GM21390 (cell line): ENCODE measurements at regions not wholly inside any gene's neighbourhood (a gene's known extent, or its start where the extent isn't known, plus 50 kb on each side); places are given as distances from the start of the nearest gene placed in this dataset.
"Not testable (repeated sequence)": the region's sequence is repeated elsewhere in the genome, so short reads cannot be mapped to it uniquely, and the experiment has no call there.

ENCODE experiments used
- ATAC-seq: cut with Tn5 transposase; IDR thresholded peaks from one replicate; pipeline ENCODE4 v1.9.1; 2021; ENCODE audit not compliant: unreplicated experiment

DNA sequence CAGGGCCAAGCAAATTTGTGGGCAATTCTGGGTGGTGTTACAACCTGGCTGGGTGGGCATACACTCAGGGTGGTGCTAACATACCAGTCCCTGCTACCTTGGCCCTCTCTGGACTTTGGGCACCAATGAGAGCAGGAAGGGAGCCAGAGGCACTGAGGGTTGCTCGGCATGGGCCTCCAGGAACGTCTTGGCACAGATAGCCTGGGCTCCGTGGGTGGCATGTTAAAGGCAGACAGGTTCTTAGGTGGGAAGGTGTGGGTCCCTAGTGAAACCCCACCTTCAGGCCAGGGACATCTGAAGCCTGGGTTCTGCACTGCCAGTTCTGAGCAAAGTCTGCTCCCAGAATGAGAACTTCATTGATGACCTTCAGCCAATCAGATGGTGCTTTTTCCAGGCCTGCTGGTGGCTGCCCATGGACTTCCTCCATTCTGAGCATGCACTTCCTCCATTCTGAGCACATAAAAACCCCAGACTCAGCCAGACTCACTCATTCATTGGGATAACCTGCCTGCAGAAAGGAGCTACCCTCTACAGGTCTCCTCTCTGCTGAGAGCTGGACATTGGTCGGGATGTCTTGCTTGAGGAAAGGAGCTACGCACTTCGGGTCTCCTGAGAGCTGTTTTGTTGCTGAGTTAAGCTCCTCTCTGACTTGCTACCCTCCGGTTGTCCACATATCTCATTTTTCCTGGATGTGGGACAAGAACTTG, 2567.1 kb downstream of the PCDH9 start:
- no peak for ATAC-seq

DNA sequence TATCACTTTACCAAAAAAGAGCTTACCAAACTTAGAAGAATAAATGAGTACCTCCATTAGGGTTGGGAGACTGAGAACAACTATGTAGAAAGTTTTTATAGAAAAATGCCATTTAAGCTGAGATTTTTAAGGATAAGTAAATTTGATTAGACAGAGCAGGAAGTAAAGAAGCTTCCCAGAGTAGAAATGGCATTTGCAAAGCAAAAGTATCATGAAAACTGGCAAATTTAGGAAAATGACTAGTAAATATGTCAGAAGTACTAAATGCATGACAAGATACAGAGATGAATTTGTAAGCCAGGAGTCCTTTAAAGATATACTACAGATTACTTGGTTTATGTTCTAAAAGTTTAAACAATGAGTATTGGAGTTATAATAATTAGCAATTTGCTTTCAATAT, 2581.8 kb downstream of the PCDH9 start:
- no peak for ATAC-seq

DNA sequence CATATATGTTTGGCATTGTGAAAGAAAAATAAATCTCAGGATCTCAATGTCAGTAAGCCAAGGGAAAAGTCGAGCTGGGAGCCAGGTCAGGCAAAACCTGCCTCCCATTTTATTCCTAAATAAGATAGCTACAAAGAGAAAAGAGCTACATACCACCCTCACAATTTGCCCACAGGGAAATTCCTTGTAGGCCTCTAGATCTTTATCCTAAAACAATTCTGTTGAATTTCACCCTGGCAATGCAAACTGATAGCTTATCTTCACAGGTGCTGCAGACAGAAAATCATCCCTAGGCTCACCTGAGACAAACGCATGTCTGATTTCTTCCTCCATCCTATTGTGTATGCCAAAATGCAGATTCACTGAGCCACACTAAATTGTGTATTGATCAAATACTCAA, 2587.1 kb downstream of the PCDH9 start:
- ATAC-seq = no peak

DNA sequence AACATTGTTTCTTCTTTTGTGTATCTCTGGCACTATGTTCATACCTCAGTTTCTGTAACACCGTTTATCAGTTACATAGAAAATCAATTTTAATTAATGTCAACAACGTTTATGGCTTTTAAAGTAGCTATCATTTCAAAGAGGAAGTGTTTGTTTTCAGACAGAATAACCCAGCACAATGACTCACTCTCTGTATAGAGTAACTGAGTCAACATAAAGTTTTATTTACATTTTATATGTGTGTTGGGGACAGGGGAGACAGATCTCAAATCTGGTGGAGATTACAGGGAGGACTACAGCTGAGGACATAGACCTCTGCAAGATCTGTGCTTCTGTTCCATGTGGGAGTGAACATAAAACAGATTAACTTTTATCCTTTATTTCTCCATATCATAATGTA, 2590.1 kb downstream of the PCDH9 start:
- ATAC-seq = no peak

DNA sequence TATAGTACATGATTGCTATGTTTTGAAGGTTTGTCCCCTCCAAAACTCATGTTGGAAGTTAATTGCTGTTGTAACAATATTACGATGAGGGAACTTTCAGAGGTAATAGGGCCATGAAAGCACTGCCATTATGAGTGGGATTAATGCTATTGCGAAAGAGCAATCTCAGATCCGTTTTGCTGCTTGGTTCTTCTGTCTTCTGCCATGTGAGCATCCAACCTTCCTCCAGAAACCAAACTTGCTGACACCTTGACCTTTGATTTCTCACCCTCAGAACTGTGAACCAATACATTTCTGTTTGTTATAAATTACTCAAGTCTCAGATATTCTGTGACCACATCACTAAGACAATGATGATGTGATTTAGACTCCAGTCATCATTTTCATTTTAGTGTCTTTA, 2590.9 kb downstream of the PCDH9 start:
- no peak for ATAC-seq

DNA sequence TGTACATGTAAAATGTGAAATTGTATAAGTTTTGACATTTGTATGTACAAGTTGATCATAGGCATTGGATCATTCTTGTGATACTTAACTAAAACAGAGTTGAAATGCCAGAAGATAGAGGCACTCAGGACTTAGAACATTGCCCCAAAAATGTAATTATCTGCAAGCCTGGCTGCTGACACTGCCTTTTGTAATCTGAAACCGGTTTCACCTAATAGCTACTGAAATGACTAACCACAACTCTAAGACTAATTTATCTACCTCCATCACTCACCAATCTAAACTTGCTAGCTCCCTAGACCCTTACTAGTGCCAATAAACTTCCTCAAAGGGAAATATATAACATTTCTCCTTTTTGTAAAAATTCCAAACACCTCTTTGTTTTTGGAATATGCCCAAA, 2596.2 kb downstream of the PCDH9 start:
- ATAC-seq = no peak

DNA sequence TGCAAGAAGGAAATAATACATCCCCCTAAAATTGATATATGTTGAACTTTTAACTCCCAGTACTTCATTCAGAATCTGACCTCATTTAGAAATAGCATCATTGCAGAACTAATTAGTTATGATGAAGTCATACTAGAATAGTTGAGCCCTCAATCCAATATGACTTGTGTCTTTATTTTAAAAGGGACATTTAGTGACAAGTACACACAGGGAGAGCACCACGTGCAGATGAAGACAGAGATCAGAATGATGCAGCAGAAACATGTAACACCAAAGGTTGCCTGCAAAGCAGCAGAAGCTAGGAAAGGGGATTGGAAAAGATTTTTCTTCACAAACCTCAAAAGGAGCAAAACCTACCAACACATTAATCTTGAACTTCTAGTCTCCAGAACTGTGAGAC, 2602.5 kb downstream of the PCDH9 start:
- ATAC-seq = no peak

DNA sequence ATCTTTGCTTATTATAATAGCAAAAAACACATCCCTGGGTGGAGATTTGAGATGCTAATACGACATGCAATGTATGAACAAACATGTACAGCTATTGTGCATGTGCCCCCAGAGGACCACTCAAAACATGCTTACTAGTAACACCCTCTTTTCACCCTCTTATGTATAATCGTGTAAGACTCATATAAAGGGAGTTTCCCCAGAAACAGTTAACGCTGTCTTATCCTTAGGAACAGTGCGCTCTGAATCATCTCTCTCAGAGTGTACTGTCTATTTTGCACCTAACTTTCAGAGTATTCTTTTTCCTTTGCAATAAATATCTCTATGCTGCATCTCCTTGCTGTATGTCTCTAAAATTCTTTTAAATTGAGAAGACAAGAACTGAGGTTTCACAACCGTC, 2604.0 kb downstream of the PCDH9 start:
- ATAC-seq = no peak

DNA sequence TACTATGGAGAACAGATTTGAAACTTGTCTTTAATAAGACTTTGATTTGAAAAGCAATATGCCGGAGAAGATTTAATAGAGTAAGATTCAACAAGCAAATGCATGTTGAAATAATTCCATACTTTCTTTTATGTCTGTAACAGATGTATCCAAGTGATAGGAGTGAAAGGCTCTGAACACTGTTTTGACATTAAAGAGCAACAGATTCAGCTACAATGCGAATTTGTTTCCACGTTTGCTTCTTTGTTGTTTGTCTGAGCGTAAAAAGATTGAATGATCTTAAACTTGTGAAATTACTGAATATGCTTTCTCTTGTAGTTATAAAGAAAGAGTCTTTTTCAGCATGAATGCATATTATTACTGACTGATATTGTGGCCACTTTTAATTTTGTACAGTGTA, 2612.9 kb downstream of the PCDH9 start:
- no peak for ATAC-seq

DNA sequence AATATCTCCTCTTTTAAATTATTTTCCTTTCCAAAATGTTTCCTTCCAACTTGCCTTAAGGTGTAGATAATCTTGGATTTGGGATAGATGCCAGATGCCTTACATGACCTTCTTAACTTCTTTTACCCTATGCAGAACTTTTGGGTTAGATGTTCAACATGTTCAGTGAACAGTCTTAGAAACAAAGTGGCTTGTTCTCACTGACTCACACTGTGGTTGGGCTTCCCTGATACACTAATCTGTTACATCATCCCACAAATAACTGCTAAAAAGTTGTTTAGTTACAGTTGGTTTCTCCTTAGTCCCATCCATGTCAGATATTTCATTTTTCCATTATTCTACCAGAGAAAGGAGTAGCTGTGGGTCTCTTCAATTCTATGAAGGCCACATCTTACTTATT, 2638.2 kb downstream of the PCDH9 start:
- no peak for ATAC-seq

DNA sequence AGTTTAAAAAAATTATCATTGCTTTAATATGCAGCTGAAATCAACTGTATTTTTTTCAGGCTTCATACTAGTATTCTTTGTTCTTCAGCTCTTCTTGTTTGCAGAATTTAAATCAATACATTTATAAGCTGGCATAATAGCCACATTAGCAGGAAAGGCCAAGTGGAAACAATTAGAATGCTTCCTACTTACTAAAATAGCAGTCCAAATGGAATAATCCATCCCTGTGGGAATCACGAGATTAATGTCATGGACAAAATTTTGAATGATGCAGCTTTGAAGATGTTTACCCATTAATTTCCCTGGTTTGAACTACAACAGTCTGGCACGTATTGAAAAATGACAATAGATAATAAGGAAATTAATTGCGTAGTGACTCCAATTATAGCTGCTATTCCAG, 2650.8 kb downstream of the PCDH9 start:
- ATAC-seq = no peak

DNA sequence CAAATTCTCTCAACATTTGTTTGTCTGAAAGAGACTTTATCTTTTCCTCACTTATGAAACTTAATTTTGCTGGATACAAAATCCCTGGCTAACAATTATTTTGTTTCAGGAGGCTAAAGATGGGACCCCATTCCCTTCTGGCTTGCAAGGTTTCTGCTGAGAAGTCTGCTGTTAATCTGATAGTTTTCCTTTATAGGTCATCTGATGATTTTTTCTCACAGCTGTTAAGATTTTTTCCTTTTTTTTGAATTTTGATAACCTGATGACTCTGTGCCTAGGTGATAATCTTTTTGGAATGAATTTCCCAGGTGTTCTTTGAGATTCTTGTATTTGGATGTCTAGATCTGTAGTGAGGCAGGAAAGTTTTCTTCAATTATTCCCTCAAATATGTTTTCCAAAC, 2661.4 kb downstream of the PCDH9 start:
- no peak for ATAC-seq

DNA sequence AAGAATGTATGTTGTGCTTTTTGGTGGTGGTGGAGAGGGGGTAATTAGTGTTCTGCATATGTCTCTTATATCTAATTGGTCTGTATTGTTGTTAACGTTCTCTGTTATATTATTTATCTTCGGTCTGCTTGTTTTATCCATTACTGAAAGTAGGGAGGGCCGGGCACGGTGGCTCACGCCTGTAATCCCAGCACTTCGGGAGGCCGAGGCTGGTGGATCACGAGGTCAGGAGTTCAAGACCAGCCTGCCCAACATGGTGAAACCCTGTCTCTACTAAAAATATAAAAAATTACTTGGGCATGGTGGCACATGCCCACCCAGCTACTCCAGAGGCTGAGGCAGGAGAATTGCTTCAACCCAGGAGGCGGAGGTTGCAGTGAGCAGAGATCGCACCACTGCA, 2672.1 kb downstream of the PCDH9 start:
- not testable (repeated sequence) for ATAC-seq

DNA sequence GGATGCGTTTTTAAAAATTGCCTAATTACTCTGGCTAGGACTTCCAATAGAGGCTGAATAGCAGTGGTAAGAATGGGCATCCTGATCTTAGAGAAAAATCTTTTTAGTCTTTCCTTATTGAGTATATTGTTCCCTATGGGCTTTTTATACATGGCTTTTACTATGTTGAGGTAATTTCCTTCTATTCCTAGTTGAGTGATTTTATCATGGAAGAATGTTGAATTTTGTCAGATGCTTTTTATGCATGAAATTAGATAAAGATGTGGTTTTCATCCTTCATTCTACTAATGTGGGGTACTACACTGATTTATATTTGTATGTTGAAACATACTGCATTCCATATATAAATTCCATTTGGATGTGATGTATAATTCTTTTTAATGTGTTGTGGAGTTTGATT, 2673.8 kb downstream of the PCDH9 start:
- no peak for ATAC-seq

DNA sequence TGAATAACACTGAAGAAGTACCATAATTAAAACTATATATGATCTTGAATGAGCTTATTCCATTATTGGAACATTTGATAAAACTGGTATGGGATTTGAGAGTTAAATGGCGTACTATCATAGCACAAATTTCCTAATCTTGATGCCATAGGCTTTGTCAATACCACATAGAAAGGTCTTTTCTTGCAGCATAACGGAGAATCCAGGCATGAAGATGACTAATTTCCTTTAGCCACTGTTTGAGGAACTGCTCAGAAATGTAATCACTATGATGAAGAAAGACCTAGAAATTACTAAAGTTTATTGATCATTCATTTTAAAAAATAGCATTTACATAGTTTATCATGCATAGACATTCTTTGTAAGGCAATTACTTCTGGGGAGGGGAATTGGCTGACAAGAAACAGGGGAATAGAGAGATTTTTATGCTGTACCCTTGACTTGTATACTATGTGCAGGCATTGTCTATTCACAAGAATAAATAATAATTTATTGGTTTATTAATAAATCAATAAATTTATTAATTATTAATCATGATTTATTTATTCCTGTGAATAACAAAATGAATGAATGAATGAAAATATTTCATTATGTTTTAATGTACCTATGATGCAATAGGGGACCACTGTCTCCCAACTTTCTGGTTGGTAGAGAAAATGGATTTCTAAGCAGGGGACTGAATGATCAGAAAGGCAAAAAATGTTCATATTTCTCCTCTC, 2676.6 kb downstream of the PCDH9 start:
- ATAC-seq = no peak

DNA sequence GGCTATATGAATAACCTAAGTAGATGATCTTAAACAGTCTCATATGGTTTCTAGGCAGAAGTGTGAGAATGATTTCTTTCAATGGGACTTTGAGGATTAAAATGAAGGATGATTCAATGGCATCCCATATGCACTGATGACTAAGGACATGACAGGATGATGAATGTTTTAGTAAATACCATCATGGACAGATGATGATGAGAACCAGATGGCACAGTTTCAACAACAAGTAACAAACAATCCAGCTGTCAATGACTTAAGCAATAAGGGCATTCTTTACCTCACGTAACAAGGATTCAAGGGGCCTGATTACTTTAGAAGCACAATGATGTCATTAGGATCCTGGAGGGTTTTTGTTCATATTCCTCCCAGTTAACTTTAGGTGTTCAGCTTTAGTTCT, 2678.4 kb downstream of the PCDH9 start:
- no peak for ATAC-seq

DNA sequence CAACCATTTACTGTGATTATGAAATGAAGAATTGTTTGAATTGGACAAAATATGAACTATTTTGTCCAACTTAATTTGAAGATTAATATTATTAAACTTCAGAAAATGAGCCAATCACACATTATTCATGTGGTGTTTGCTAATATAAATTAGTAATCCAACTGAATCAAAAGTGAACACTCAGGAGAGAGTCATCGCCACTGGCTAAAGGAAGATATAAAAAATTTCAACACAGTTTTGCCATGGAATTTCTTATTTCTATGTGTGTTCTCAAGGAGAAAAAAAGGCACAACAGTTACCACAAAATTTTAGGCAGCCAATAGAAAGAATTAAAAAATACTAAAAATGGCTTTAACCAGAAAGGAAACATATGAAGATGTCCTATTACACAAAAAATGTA, 2683.8 kb downstream of the PCDH9 start:
- no peak for ATAC-seq

DNA sequence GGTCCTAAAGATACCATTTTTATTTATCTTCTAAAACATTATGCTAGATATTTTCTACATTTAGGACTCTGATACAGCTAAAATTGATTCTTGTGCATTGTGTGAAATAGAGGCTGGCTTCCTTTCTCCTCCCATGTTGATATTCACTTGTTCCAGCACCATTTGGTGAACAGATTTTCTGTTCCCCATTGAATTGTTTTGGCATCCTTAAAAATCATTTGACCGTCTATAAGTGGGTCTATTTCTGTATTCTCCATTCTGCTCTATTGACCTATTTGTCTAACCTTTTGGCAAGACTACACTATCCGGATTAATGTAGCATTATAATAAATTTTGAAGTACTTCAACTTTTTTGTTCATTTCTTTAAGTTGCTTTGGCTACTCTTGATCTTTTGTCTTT, 2689.2 kb downstream of the PCDH9 start:
- ATAC-seq = no peak

DNA sequence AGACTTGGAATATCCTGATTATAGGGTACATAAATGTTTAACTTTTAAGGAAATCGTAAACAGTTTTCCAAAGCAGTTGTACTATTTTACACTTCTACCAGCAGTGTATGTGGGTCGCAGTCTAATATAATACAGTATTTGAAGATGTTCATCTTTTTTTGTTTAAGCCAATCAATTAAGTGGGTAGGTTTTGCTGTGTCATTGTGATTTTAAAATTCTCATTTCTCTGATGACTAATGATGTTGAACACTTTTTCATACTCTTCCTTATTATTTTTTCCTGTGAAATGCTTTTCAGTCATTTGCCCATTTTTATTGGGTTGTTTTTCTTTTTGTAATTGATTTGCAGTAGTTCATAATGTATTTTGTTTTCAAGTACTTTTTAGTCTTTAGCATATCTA, 2689.7 kb downstream of the PCDH9 start:
- ATAC-seq = no peak

DNA sequence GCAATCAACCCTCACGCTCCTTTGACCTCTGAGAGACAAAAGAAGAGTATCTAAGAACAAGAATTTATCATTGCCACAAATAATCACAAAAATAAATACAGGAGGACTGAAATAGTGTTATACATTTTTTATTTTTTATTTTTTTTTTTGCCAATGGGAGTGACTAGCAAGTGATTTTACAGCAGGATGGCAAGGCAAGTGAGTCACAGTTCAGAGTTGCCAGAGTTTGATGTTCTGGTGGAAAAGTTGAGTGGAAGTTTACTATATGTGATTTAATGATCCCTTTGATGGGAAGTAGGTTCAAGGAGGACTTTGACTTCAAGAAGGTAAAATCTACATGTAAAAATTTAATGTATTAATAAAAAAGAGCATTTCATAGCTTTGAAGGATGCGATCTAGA, 2691.4 kb downstream of the PCDH9 start:
- ATAC-seq = no peak

DNA sequence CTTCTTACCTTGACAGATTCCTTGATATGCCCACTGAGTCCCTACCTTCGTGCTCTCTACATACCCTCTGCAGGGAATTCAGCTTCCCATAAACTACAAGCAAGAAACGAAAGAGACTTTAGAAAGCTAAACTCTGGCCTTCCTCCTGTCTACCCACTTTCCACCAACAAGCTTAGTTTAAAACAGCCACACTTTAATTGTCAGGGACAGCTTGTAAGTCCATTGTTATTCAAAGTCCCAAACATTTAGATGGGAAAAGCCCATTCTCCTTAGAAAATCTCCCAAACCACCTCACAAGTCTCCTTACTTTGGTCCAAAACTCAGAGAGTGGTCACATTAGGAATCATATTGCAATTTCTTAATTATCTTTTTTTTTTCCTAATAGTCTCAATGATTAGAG, 2695.8 kb downstream of the PCDH9 start:
- ATAC-seq = no peak

DNA sequence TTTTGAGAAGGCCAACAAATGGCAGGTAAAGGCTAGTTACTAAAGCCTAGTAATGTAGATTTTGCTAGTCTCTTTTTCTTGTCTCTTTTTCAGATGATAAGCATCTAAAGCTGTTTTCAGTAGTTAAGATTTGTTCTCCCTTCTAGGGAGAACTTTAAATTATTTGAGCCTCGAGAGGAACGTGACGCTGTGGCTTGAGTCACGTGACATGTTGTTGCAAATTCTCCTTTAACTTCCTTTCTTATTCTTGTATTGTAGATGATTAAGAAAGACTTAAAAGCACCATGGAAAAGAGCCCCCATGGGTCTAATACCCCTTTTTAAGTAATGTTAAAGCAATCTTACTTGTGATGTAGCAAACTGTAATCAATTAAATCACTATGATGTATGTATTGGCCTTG, 2698.7 kb downstream of the PCDH9 start:
- ATAC-seq = no peak
